GM19452 (cell line): ENCODE measurements at regions not wholly inside any gene's neighbourhood (a gene's known extent, or its start where the extent isn't known, plus 50 kb on each side); places are given as distances from the start of the nearest gene placed in this dataset.
"Not testable (repeated sequence)": the region's sequence is repeated elsewhere in the genome, so short reads cannot be mapped to it uniquely, and the experiment has no call there.

Experiments
- ATAC-seq: cut with Tn5 transposase; IDR thresholded peaks from one replicate; pipeline ENCODE4 v1.9.1; 2021; ENCODE audit not compliant: unreplicated experiment

DNA sequence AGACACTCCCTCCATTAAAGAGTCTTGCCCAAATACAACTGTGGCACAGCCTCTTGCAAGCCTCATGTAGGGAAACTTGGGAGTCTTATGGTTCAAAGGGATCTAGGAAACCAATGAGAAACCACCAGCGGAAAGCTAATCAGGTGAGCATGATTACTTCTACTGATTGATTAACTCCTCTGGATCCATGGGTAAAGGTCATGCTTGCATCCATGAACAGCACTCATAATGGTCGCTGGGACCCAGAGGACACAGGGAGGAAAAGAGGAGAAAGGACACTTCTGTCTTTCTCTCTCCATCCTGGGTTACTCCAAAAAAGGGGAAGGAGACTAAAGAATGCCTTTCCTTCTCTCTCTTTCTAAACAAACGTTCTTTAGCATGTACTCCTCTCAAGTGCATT, 1397.2 kb downstream of the LRFN5 start:
- ATAC-seq = no peak

DNA sequence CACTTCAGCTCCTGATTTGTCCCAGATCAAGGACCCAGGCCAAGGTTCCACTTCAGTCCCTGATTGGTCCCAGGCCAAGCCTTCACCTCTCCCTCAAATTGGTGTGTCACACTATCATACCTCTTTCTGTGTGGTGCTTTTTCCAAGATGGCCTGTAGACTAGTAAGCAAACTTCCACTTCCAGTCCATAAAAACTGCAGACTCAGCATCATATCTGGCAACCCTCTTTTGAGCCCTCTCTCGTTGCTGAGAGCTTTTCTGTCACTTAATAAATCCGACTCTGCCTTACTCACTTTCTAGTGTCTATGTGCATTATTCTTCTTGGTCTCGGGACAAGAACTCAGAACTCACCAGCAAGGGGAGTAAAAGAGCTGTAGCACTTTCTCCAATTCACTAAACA, 1395.1 kb downstream of the LRFN5 start:
- no peak for ATAC-seq

DNA sequence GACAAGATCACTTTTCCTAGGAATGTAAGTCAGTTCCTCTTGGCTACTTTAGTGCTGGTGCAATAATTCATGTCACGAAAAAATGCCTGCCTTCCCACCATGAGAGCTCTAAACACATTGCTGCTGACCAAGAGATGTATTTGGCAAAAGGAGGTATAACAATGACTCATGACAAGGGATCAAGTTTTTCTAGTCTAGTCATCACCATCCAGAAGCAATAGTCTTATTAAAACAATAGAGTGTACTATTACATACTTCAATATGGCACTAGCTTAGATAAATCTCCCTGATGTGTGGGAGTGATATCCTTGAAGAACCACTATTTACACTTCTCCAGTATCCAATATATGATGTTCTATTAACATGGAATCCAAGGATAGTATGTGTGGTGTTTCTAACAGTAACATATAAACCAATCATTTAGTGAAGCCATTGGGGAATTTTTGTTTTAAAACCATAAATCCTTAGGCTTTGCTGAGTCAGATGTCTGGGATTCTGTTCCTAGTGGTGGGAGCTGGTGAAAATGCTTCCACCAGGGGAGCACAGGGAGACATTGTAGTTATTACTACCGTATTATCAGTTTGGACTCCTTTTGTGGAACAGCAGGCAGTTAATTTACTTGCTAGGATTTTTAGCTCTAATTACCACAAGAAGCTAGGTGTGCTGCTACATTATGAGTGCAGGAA, 1387.5 kb downstream of the LRFN5 start:
- ATAC-seq = no peak

DNA sequence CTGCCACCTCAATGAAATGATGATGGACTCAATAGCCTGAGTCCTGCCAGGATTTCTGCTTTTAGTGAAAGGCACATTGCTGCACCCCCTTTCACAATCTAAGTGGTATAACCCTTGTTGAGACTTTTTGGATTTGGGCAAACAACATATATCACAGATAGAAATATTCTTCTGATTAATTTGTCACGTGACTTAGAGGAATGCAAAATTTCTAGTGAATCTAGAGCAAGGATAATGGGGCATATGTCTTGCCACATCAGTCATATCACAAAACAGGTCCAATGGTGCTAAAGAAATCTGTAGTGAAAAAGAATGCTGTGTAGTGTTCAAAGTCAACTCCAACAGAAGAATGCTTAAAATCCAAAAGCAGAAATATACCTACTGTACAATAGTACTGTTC, 1386.3 kb downstream of the LRFN5 start:
- no peak for ATAC-seq

DNA sequence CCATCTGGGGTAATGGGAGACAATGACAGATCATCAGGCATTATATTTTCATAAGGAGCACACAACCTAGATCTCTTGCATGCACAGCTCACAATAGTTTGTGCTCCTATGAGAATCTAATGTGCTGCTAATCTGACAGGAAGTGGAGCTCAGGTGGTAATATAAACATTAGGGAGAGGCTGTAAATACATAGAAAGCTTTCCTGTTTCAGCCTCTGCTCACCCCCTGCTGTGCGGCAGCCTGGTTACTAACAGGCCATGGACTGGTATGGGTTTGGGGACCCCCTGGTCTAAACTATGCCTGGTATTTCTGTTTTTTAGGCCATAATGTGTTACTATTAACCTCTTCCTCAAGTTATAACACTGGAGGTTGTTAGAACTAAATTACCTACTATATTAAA, 1373.7 kb downstream of the LRFN5 start:
- no peak for ATAC-seq

DNA sequence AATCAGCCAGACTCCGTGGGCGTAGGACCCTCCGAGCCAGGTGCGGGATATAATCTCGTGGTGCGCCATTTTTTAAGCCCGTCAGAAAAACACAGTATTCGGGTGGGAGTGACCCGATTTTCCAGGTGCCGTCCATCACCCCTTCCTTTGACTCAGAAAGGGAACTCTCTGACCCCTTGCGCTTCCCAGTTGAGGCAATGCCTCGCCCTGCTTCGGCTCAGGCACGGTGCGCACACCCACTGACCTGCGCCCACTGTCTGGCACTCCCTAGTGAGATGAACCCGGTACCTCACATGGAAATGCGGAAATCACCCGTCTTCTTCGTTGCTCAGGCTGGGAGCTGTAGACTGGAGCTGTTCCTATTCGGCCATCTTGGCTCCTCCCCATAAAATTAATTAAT, 1366.5 kb downstream of the LRFN5 start:
- ATAC-seq = not testable (repeated sequence)

DNA sequence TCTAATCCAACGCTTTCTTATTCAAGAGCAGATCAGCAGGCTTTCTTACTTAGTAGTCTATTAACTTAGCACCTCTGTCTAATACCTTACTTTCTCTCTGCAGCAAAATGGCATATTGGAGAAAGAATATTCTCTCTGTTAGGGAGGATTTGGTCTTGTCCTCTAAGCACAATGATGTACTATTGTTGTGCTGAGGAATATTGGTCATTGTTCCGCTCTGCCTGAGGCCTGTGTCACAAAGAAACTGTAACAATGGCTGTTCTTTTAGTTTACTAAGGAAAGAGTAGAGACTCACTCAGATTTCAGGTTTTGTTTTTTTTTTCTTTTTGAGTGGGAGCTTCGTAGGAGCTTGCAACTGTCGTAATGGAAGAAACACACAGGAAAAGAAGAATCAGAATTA, 1358.8 kb downstream of the LRFN5 start:
- ATAC-seq = no peak

DNA sequence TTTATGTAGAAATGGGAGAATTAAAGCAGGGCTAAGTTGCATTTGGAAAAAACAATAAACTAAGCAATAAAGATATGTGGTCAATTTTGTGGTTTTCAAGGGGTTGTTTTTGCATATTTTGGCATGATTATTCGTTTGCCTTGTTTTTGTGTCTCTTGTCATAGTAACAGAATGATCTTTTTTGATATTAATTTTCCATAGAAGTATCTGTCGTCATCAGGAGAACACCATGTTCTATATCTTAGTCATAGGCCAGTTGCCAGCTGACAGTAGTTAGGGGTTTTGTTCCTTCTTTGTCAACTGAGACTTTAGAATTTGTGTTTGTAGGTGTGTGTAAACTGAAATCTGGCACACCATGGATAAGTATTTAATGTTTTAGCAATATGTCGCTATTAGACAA, 1354.8 kb downstream of the LRFN5 start:
- ATAC-seq = no peak

DNA sequence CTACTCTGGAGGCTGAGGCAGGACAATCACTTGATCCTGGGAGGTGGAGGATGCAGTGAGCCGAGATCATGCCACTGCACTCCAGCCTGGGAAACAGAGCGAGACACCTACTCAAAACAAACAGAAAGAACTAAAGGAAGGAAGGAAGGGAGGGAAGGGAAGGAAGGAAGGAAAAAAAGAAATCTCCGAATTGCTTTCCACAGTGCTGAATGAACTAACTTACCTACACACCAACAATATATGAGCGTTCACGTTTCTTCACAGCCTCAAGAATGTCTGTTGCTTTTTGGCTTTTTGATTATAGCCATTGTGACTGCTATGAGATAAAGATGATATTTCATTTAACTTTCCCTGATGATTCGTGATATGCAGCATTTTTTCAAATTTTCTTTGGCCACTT, 1343.7 kb downstream of the LRFN5 start:
- no peak for ATAC-seq

DNA sequence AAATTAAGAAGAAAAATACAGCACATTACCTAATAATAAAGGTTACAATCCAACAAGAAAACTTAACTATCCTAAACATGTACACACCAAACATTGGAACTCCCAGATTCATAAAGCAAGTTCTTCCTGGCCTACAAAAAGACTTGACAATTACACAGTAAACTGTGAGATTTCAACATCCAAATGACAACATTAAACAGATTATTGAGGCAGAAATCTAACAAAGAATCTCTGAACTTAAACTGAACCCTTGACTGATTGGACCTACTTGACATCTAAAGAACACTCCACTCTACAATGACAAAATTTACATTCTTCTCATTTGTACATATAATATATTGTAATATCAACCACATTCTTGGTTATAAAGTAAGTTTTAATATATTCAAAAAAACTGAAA, 1341.3 kb downstream of the LRFN5 start:
- no peak for ATAC-seq

DNA sequence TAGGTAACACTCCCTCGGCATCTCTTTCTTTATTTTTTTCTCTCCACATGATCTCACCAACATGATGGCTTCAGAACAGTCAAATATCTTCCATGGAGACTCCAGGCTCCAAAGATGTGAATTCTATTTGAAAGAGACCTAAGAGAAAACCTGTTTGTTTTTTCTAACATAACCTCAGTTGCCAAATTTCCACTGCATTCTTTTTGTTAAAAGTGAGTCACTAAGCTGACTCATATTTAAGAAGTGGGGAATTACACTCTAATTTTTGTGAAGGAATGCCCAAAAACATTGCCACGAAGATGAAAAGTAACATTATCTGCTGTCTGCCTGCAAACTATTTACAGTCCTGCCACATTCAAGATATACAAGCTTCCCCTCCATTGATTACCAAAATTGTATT, 1337.6 kb downstream of the LRFN5 start:
- ATAC-seq = no peak

DNA sequence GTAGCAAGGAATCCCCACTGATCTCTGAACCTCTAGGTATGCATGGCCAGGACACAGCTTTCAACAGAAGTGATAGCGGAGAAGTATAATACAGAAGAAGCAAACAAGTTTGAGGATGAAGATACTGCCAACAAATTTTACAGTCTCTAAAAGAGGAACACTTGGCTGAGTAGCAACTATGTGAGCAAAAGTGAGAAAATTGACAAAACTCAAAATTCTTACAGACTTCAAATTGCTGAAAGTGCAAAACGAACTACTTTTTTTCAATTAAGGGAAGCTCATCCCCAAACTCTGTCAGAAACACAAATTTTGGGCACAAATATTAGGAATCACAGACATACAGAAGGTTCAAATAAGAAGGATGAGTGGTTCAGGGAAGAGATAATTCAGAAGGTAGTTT, 1324.6 kb downstream of the LRFN5 start:
- ATAC-seq = no peak

DNA sequence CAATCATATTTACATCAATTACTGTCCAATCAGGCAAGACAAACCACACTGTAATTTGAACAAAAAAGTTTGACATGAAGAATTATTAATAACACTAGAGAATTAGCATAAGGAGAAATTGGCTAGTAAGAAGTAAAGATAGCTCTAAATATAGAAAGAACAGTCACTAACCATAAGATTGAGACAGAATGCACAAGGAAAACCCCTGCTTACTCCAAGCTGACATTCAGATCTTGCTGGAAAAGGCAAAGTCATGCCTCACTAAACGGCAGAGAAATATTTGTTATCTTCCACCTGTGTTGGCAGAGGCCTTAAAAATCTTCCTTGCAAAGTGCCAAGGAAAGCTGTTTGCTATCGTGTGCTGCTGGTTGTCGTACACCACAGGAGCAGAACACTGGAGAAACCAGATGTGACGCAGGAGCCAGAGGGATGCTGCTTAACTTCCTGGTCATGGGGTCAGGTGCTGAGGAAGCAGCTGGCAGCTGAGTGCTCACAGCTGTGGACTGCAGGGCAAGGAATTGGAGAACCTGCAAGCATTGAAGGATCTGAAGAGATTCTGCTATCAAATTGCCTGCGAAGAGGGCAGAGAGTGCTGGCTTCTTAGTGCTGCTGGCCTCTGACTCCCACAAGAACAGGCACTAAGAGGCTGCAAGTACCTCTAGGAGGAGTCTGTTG, 1323.3 kb downstream of the LRFN5 start:
- ATAC-seq = no peak

DNA sequence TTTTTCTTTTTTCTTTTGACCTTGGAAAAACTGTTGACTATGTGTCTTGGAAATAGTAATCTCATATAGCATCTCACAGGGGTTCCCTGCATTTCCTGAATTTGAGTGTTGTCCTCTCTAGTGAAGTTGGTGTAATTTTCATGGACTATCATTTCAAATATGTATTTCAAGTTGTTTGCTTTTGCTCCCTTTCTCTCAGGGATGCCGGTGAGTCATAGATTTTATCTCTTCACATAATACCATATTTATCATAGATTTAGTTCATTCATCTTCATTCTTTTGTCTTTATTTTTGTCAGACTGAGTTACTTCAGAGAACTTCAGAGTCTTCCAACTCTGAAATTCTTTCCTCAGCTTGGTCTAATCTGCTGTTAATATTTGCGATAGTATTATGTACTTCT, 1320.6 kb downstream of the LRFN5 start:
- ATAC-seq = no peak

DNA sequence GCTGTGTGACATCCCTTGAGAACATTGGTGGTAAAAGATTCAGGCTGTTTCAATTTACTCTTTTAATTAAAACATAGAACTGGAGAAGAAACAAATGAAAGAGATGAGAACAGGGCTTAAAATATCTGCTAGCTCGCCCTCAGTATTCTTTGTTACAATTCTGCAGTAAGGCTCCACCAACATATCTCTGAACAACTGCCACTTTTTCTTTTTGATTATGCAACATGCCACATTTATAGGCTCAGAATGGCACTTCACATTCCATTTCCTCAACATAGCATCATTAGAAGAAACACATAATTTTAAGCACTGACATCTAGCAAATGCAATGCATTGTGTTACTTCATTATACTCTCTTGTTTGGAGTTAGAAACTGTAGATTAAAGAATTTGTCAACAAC, 1315.2 kb downstream of the LRFN5 start:
- ATAC-seq = no peak

DNA sequence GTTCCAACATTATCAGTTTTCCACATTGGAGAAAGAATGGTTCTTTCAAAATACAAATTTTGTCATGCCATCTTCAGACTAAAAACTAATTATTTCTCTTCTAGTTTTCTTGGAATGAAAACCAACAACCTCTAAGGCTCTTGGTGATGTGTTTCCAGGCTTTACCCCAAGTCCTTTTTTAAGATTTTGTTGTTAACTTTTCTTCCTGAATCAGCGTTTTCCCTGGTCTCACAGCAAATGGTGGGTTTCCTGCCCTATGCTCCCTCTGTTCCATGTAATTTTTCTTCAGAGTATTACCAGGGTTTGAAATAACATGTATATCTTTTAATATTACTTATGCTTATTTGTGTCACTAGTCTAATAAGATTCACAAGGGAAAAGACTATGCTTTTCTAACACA, 1311.9 kb downstream of the LRFN5 start:
- ATAC-seq = no peak

DNA sequence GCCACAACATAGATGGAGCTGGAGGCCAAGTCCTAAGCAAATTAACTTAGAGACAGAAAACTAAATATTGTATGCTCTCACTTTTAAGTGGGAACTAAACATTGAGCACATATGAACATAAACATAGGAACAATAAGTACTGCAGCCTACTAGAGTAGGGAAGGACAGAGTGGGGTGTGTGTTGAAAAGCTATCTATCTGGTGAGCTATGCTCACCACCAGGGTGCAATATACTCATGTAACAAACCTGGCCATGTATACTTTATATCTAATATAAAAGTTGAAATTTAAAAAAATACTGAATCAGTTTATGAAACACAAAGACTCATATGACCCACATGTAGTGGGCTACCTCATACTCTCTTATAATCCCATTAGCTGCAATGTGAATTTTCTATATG, 1305.0 kb downstream of the LRFN5 start:
- no peak for ATAC-seq

DNA sequence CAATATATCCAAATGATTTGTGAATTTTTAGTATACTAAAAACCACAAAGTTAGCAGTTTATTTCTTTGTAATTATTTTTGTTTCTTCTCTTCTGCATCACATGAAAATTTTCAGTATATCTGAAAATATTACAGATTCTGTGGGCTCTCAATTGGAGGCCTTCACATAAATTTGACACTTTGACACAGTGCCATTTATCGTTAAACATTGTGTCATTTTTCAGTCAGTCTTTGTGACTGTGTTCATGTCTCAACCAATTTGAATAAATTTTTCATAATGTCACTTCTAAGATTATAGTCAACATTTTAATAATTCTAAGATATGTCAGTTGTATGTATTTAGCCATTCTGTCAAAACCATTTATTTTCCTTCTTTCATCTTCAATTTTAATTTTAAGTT, 1303.0 kb downstream of the LRFN5 start:
- no peak for ATAC-seq

DNA sequence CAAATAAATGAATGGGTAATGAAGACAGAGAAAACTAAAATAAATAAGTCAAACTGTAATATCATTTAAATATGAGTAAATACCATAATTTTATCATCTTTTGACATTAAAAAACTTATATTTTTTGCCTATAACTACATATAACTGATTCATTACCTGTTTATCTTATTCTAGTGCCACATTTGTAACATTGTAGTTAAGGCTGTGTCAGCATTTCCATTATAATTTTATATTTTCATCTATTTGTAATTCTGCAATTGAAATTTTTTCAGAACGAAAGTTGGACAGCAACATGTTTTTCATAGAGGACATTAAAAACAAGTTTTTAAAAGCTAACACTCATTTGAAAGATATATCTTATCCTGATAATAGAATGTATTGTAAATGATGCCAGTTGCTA, 1286.5 kb downstream of the LRFN5 start:
- no peak for ATAC-seq

DNA sequence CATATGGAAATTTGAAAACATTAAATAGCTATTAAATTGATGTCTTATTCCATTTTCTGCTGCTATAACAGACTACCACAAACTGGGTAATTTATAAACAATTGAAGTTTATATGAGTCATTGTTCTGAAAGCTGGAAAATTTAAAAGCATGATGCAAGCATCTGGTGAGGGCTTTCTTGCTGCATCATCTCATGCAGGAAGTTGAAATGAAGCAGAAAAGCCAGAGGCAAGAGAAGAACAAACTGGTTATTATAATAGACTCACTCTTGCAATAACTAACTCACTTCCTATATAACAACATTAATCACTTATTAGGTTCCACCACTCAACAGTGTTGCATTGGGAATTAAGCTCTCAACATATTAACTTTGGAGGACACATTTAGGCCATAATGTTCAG, 1277.4 kb downstream of the LRFN5 start:
- ATAC-seq = no peak

DNA sequence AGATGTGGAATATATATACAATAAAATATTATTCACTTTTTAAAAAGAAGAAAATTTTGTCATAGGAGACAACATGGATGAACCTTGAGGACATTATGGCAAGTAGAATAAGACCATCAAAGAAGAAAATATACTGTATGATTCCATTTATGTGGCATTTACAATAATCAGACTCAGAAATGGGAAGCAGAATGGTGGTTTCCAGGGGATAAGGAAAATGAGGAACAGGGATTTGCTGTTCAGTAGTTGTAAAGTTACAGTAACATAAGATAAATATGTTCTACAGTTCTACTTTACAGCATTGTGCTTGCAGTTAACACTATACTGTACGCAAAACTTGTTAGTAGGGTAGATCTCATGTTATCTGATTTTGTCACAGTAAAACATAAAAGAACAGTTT, 1271.0 kb downstream of the LRFN5 start:
- ATAC-seq = no peak

DNA sequence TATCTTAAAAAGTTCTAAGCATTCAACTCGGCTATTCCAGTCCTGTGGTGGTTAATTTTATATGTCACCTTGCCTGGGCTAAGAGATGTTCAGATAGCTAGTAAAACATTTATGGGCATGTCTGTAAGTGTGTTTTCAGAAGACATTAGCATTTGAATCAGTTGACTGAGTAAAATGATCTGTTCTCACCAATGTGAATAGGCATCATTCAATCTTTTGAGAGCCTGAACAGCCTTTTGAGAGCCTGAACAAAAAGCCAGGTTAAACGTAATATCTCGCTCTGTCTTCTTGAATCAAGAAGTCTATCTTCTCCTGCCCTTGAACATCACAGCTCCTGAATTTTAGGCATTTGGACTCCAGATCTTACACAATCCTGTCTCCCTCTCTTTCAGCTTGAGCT, 1266.1 kb downstream of the LRFN5 start:
- ATAC-seq = no peak

DNA sequence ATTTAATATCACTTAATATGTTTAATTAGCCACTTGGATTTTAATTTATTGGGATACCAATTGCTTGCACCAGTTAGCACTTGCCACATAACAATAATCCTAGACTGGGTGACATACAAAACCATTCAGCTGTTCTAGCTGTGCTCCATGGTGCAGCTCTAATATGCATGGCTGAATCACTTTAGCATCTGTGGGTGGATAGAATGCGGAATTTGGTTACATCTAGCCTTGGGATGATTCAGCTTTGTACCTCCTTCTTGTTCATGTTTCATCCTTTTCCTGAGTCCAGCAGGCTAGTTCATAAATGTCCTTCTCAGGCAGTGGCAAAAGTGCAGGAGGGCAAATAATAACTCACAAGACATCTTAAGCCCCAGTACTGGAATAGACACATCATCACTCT, 1263.0 kb downstream of the LRFN5 start:
- ATAC-seq = no peak
